ENCODE measurements at regions not wholly inside any gene's neighbourhood (a gene's known extent, or its start where the extent isn't known, plus 50 kb on each side); places are given as distances from the start of the nearest gene placed in this dataset.
"Not testable (repeated sequence)": the region's sequence is repeated elsewhere in the genome, so short reads cannot be mapped to it uniquely, and the experiment has no call there.

GRCh38 chr2:111435553-111436310, 315.0 kb downstream of the BCL2L11 start:
- TF ChIP-seq EZH2phosphoT487 (IDR thresholded peaks at IDR 0.05; ENCODE audit: borderline replicate concordance, low read length); CTCF (IDR thresholded peaks at IDR 0.05; ENCODE audit: low read depth, low read length, poor library complexity, severe bottlenecking): not testable (repeated sequence)

Measured in DOHH2 (cell line).